ENCODE measurements at regions not wholly inside any gene's neighbourhood (a gene's known extent, or its start where the extent isn't known, plus 50 kb on each side); places are given as distances from the start of the nearest gene placed in this dataset.

DNA sequence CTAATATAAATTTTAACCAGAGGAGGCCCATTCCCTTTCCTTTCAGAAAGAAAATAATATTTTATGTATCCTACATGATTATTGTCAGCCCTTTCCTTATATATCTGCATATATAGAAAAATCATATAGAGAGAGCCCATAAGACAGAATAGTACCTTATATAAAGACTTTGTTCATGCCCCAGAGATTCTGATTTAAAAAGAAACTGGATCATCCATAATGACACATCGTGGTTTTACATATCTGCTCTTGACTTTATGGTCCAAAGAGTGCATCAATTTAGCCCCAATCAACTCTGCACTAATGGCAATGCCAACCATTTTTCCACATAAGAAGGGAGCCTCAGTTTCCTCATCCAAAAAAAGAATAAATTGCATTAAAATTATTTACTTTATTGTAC lies 937.5 kb downstream of the GATA3 start:
- Histone ChIP-seq H3K9ac (ENCODE audit: insufficient read length, low read depth) (no peak overlapping the region), H3K4me1 (ENCODE audit: insufficient read depth, insufficient read length) (no peaks in the 10 kb centered on the region), H3K9me3 (ENCODE audit: insufficient read depth, low read length) (no peaks in the 10 kb centered on the region), H3K27me3 (ENCODE audit: insufficient read depth, insufficient read length) (no peaks in the 10 kb centered on the region), H3K4me3 (ENCODE audit: insufficient read length, low read depth) (no peak overlapping the region), H3K36me3 (ENCODE audit: insufficient read depth, insufficient read length, low read length) (no peaks in the 10 kb centered on the region)
- no peak for DNase-seq (ENCODE audit: low read depth, low spot score)
- no peak for TF ChIP-seq ZNF274 (IDR thresholded peaks at IDR 0.05; ENCODE audit: low read depth, low read length)
- TF ChIP-seq YY1 (IDR thresholded peaks at IDR 0.05; ENCODE audit: insufficient read depth, insufficient read length), result no peak
- no peak for TF ChIP-seq SUZ12 (IDR thresholded peaks at IDR 0.05; ENCODE audit: extremely low read depth, insufficient read depth, insufficient read length)

DNA sequence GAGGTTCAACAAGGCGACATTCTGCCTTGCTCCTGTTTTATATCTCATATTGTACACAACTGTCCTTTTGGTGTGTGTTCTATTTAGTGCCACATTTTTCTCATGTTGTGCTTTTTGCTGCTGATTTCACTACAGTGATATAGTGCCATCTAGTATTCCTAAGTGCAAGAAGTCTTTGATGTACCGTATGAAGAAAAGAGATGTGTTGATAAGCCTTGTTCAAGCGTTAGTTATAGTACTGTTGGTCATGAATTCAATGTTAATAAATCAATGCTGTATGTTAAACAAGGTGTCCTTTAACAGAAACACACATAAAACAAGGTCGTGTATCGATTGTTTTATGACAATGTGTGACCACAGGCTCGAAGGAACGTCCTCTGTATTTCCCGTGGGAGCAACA lies 939.4 kb downstream of the GATA3 start:
- Histone ChIP-seq H3K9ac (ENCODE audit: insufficient read length, low read depth) (no peak overlapping the region), H3K27me3 (ENCODE audit: insufficient read depth, insufficient read length) (no peaks in the 10 kb centered on the region), H3K9me3 (ENCODE audit: insufficient read depth, low read length) (no peaks in the 10 kb centered on the region), H3K36me3 (ENCODE audit: insufficient read depth, insufficient read length, low read length) (no peaks in the 10 kb centered on the region), H3K4me3 (ENCODE audit: insufficient read length, low read depth) (no peak overlapping the region), H3K4me1 (ENCODE audit: insufficient read depth, insufficient read length) (no peaks in the 10 kb centered on the region)
- no peak for DNase-seq (ENCODE audit: low read depth, low spot score)
- TF ChIP-seq ZNF274 (IDR thresholded peaks at IDR 0.05; ENCODE audit: low read depth, low read length) (no peak), YY1 (IDR thresholded peaks at IDR 0.05; ENCODE audit: insufficient read depth, insufficient read length) (no peak), SUZ12 (IDR thresholded peaks at IDR 0.05; ENCODE audit: extremely low read depth, insufficient read depth, insufficient read length) (no peak)

DNA sequence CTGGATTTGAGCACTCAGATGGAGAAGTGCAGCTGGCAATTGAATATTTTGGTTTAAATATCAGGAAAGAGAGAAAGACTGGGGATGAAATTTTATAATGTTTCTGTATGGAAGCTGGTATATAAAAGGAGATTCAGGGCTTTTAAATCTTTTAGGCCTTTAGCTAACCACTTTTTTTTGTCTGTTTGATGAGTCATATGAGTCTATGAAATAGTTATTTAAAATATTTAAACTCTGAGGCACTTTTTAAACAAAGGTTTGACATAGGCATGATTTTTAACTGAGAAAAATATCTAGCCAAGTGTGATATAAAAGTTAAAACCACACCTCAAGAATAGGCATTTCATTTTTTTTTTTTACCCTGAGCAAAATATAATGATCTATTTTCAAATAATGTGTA lies 944.3 kb downstream of the GATA3 start:
- H3K9me3 ChIP-seq (ENCODE audit: insufficient read depth, low read length), result no peaks in the 10 kb centered on the region
- H3K36me3 ChIP-seq (ENCODE audit: insufficient read depth, insufficient read length, low read length), result no peaks in the 10 kb centered on the region
- H3K27me3 ChIP-seq (ENCODE audit: insufficient read depth, insufficient read length), result no peaks in the 10 kb centered on the region
- no peaks in the 10 kb centered on the region for H3K4me1 ChIP-seq (ENCODE audit: insufficient read depth, insufficient read length)
- H3K4me3 ChIP-seq (ENCODE audit: insufficient read length, low read depth), result no peak overlapping the region
- TF ChIP-seq YY1 (IDR thresholded peaks at IDR 0.05; ENCODE audit: insufficient read depth, insufficient read length) (no peak), SUZ12 (IDR thresholded peaks at IDR 0.05; ENCODE audit: extremely low read depth, insufficient read depth, insufficient read length) (no peak), ZNF274 (IDR thresholded peaks at IDR 0.05; ENCODE audit: low read depth, low read length) (no peak)
- no peak for DNase-seq (ENCODE audit: low read depth, low spot score)
- H3K9ac ChIP-seq (ENCODE audit: insufficient read length, low read depth), result no peak overlapping the region

DNA sequence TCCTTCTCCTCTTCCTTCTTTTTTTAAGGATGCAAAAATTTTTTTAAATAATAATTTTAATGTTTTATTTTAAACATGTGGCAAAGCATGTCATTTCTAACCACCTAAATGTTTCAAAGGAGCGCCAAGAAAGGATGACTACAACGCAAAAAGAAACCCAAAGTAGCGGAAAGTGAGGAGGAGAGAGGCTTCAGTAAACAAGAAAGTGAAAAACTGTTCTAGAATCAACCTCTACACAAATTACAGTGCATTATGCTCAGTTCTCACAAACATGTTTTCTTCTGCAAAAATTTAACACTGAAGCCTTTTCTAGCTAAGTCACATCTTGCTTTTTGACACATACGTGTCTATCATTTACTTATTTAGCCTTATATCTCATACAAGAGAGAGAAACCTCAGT lies 948.6 kb downstream of the GATA3 start:
- TF ChIP-seq ZNF274 (IDR thresholded peaks at IDR 0.05; ENCODE audit: low read depth, low read length) (no peak), YY1 (IDR thresholded peaks at IDR 0.05; ENCODE audit: insufficient read depth, insufficient read length) (no peak), SUZ12 (IDR thresholded peaks at IDR 0.05; ENCODE audit: extremely low read depth, insufficient read depth, insufficient read length) (no peak)
- H3K4me3 ChIP-seq (ENCODE audit: insufficient read length, low read depth), result no peak overlapping the region
- no peaks in the 10 kb centered on the region for H3K27me3 ChIP-seq (ENCODE audit: insufficient read depth, insufficient read length)
- DNase-seq (ENCODE audit: low read depth, low spot score), result no peak
- H3K36me3 ChIP-seq (ENCODE audit: insufficient read depth, insufficient read length, low read length), result no peaks in the 10 kb centered on the region
- H3K9ac ChIP-seq (ENCODE audit: insufficient read length, low read depth), result no peak overlapping the region
- no peaks in the 10 kb centered on the region for H3K4me1 ChIP-seq (ENCODE audit: insufficient read depth, insufficient read length)
- no peaks in the 10 kb centered on the region for H3K9me3 ChIP-seq (ENCODE audit: insufficient read depth, low read length)

DNA sequence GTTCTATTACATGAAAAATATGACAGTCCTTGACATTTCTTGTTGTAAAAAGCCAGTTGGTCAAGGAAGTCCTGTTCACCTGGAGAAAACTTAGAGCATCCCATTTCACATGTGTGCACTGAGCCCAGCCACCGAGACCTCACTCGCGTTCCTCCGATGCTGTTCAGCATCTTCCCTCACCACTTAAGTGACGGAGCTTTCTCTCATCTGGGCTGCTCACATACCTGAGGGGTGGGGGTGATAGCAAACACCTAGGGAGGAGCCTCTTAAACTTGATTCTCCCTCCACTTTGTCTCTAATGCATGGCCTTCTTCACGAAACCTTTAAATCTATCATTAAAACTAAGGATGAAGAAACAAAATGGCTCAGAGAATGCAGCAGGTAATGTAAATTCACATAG lies 950.2 kb downstream of the GATA3 start:
- H3K27me3 ChIP-seq (ENCODE audit: insufficient read depth, insufficient read length), result no peaks in the 10 kb centered on the region

DNA sequence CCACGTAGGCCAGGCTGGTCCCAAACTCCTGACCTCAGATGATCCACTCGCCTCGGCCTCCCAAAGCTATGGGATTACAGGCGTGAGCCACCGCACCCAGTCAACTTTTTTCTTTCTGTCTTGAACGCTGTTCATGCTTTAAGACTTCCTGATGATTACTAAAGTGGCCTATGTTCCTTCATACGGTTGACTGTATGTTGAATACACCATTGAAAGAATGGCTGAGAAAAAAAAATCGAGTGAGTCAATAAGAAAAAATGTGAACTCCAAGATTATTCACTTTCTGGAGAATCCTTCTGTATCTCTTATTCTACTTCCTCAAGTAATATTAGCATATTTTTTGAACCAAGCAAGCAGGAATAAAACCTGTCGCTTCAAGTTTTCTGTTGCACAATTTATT lies 955.0 kb downstream of the GATA3 start:
- no peak for TF ChIP-seq YY1 (IDR thresholded peaks at IDR 0.05; ENCODE audit: insufficient read depth, insufficient read length)
- no peak for TF ChIP-seq ZNF274 (IDR thresholded peaks at IDR 0.05; ENCODE audit: low read depth, low read length)
- no peak for TF ChIP-seq SUZ12 (IDR thresholded peaks at IDR 0.05; ENCODE audit: extremely low read depth, insufficient read depth, insufficient read length)
- Histone ChIP-seq H3K9me3 (ENCODE audit: insufficient read depth, low read length) (no peaks in the 10 kb centered on the region), H3K36me3 (ENCODE audit: insufficient read depth, insufficient read length, low read length) (no peaks in the 10 kb centered on the region), H3K9ac (ENCODE audit: insufficient read length, low read depth) (no peak overlapping the region), H3K4me1 (ENCODE audit: insufficient read depth, insufficient read length) (no peaks in the 10 kb centered on the region), H3K27me3 (ENCODE audit: insufficient read depth, insufficient read length) (no peaks in the 10 kb centered on the region), H3K4me3 (ENCODE audit: insufficient read length, low read depth) (no peak overlapping the region)
- no peak for DNase-seq (ENCODE audit: low read depth, low spot score)

More for the DNA sequence above, 950.2 kb downstream of the GATA3 start:
- Histone ChIP-seq H3K4me1 (ENCODE audit: insufficient read depth, insufficient read length) (no peaks in the 10 kb centered on the region), H3K9ac (ENCODE audit: insufficient read length, low read depth) (no peak overlapping the region), H3K36me3 (ENCODE audit: insufficient read depth, insufficient read length, low read length) (no peaks in the 10 kb centered on the region), H3K4me3 (ENCODE audit: insufficient read length, low read depth) (no peak overlapping the region), H3K9me3 (ENCODE audit: insufficient read depth, low read length) (no peaks in the 10 kb centered on the region)
- TF ChIP-seq YY1 (IDR thresholded peaks at IDR 0.05; ENCODE audit: insufficient read depth, insufficient read length) (no peak), SUZ12 (IDR thresholded peaks at IDR 0.05; ENCODE audit: extremely low read depth, insufficient read depth, insufficient read length) (no peak), ZNF274 (IDR thresholded peaks at IDR 0.05; ENCODE audit: low read depth, low read length) (no peak)
- DNase-seq (ENCODE audit: low read depth, low spot score), result no peak

DNA sequence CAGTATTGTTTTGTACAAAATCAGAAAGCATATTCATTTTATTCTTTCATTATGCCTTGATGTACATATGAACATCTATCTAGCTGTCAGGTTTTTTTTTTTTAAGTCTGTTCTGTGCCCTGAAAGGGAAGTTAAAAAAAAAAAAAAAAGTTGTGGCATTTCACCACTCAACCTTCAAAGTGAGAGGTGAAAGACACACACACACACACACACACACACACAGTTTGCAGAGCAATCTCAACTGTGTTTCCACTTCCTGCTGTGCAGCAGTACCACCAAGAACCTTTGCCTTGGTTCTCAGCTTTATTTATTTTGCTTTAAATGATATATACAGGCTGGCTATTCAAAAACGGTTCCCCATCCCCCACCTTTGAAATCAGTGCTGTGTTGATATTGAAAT lies 955.6 kb downstream of the GATA3 start:
- Histone ChIP-seq H3K27me3 (ENCODE audit: insufficient read depth, insufficient read length) (no peaks in the 10 kb centered on the region), H3K4me1 (ENCODE audit: insufficient read depth, insufficient read length) (no peaks in the 10 kb centered on the region), H3K36me3 (ENCODE audit: insufficient read depth, insufficient read length, low read length) (no peaks in the 10 kb centered on the region), H3K9me3 (ENCODE audit: insufficient read depth, low read length) (no peaks in the 10 kb centered on the region), H3K9ac (ENCODE audit: insufficient read length, low read depth) (no peak overlapping the region), H3K4me3 (ENCODE audit: insufficient read length, low read depth) (no peak overlapping the region)
- no peak for TF ChIP-seq ZNF274 (IDR thresholded peaks at IDR 0.05; ENCODE audit: low read depth, low read length)
- no peak for TF ChIP-seq SUZ12 (IDR thresholded peaks at IDR 0.05; ENCODE audit: extremely low read depth, insufficient read depth, insufficient read length)
- no peak for TF ChIP-seq YY1 (IDR thresholded peaks at IDR 0.05; ENCODE audit: insufficient read depth, insufficient read length)
- DNase-seq (ENCODE audit: low read depth, low spot score), result no peak
